ENCODE measurements at regions not wholly inside any gene's neighbourhood (a gene's known extent, or its start where the extent isn't known, plus 50 kb on each side); places are given as distances from the start of the nearest gene placed in this dataset.

DNA sequence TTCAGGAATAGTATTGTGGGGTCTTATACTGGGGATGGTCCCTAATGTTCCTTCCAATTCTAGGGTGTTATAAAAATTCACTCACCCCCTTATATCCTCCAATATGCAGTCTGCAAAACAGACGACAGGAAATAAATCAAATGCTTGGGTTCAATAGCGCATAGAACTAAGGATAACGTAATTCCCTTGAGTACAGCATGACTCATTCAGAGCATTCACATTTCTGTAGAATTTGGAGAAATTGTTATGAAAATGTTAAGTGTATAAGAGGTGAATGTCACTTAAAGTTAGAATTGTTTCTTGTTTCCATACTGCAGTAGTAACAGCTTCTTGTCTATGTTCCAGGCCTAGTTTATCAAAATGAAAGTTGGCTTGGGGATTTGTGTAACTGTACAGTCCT lies 271.4 kb downstream of the RPS29 start:
- no peak for ATAC-seq (ENCODE audit: low FRiP score)
- H3K4me3 ChIP-seq (ENCODE audit: low read length in 2 of 2) = no peak overlapping the region
- DNase-seq = no peak
- intact Hi-C loops (cut with DNase I) = no loop called here
- WGBS, 2 donors = 20 to 25% methylated on average over 3 of the region's 3 CpGs
- H3K27me3 ChIP-seq (ENCODE audit: control insufficient read depth in 1 of 2, insufficient read depth in 2 of 2, low read length in 1 of 2) = no peaks in the 10 kb centered on the region
- no peaks in the 10 kb centered on the region for H3K36me3 ChIP-seq (ENCODE audit: control insufficient read depth in 1 of 2, insufficient read depth in 2 of 2, low read length in 1 of 2)
- peaks cover 1% of the 10 kb centered on the region for H3K9me3 ChIP-seq (ENCODE audit: control insufficient read depth, low read length)
- H3K27ac ChIP-seq (ENCODE audit: low read depth in 1 of 2, low read length in 2 of 2) = no peak overlapping the region
- H3K4me1 ChIP-seq (ENCODE audit: control insufficient read depth in 1 of 2, insufficient read depth in 2 of 2, low read length in 2 of 2) = no peaks in the 10 kb centered on the region

DNA sequence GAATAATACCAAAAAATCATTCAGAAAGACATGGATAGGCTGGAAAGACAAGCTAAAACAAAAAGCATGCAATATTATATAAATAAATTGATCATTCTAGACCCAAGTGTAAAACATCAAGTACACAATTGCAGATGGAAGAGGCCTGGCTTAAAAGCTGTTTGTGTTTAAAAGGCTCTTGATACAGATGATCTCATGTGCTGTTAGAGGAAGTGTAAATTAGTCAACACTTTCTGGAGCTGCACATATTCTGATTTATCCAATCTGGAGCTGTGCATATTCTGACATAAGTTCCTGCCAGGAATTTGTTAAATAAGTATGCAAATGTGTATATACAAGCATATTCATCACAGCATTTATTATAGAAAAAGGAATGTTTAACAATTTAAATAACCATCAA lies 273.1 kb downstream of the RPS29 start:
- H3K9me3 ChIP-seq (ENCODE audit: control insufficient read depth, low read length) = peaks cover 3% of the 10 kb centered on the region
- no peak for ATAC-seq (ENCODE audit: low FRiP score)
- no peaks in the 10 kb centered on the region for H3K27me3 ChIP-seq (ENCODE audit: control insufficient read depth in 1 of 2, insufficient read depth in 2 of 2, low read length in 1 of 2)

DNA sequence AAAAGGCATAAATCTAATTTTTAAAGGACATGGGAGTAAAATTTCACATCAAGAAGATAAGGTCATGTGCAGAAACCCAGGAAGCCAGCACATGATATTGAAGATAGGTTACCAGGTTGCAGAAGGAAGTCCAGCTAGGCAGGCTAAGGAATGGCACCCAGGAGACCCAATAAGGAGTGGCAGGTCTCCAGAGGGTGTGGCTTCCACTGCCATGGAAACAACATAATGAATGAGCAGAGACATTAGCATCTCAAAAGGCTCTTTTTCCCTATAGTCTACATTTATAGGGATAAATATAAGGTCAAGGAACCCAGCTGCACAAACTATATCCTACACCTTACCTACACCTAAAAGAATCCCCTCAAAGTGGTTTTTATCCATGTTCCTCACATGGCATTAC lies 275.9 kb downstream of the RPS29 start:
- intact Hi-C loops (cut with DNase I) = no loop called here
- no peak for ATAC-seq (ENCODE audit: low FRiP score)

More for the DNA sequence above, 273.1 kb downstream of the RPS29 start:
- H3K4me1 ChIP-seq (ENCODE audit: control insufficient read depth in 1 of 2, insufficient read depth in 2 of 2, low read length in 2 of 2) = no peaks in the 10 kb centered on the region
- no peak overlapping the region for H3K4me3 ChIP-seq (ENCODE audit: low read length in 2 of 2)
- no peak overlapping the region for H3K27ac ChIP-seq (ENCODE audit: low read depth in 1 of 2, low read length in 2 of 2)
- no peak for DNase-seq
- intact Hi-C loops (cut with DNase I) = no loop called here
- H3K36me3 ChIP-seq (ENCODE audit: control insufficient read depth in 1 of 2, insufficient read depth in 2 of 2, low read length in 1 of 2) = no peaks in the 10 kb centered on the region

DNA sequence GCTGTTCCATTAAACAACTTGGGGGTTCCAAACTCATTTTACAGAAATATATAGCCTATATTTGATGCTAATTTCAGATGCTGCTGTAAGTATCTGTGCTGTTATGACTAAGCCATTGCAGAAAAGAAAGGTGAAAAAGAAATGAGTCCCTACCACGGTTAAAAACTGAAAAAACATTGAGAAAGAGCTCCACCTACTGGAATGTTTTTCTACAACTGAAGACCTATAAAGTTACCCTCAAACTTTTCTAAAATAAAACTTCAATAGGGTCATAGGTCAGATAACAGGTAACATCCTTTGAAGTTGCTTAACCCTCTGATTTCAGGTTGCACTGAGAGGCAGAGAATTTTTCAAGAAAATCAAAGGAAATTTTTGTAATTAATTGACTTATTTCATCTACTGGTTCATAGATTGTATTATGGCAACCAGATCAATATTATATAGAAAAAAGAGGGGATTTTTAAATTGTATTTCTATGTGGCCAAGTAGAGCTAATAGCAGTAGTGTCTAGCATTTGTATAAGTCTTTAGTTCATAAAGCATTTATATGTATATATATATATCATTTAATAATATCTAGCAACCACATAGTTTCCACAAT lies 279.9 kb downstream of the RPS29 start:
- peaks cover 3% of the 10 kb centered on the region for H3K9me3 ChIP-seq (ENCODE audit: control insufficient read depth, low read length)
- H3K36me3 ChIP-seq (ENCODE audit: control insufficient read depth in 1 of 2, insufficient read depth in 2 of 2, low read length in 1 of 2) = no peaks in the 10 kb centered on the region
- DNase-seq = no peak
- no peaks in the 10 kb centered on the region for H3K4me1 ChIP-seq (ENCODE audit: control insufficient read depth in 1 of 2, insufficient read depth in 2 of 2, low read length in 2 of 2)
- peaks cover 0 to 1% of the 10 kb centered on the region in 2 donors for H3K27me3 ChIP-seq (ENCODE audit: control insufficient read depth in 1 of 2, insufficient read depth in 2 of 2, low read length in 1 of 2)
- intact Hi-C loops (cut with DNase I) = no loop called here
- ATAC-seq (ENCODE audit: low FRiP score) = no peak
- 0% methylated on average over 1 of the region's 1 CpG for WGBS, 2 donors
- no peak overlapping the region for H3K4me3 ChIP-seq (ENCODE audit: low read length in 2 of 2)
- no peak overlapping the region for H3K27ac ChIP-seq (ENCODE audit: low read depth in 1 of 2, low read length in 2 of 2)

More for the DNA sequence above, 275.9 kb downstream of the RPS29 start:
- Histone ChIP-seq H3K4me1 (ENCODE audit: control insufficient read depth in 1 of 2, insufficient read depth in 2 of 2, low read length in 2 of 2) (no peaks in the 10 kb centered on the region), H3K9me3 (ENCODE audit: control insufficient read depth, low read length) (peaks cover 3% of the 10 kb centered on the region), H3K36me3 (ENCODE audit: control insufficient read depth in 1 of 2, insufficient read depth in 2 of 2, low read length in 1 of 2) (no peaks in the 10 kb centered on the region), H3K27ac (ENCODE audit: low read depth in 1 of 2, low read length in 2 of 2) (no peak overlapping the region), H3K4me3 (ENCODE audit: low read length in 2 of 2) (no peak overlapping the region), H3K27me3 (ENCODE audit: control insufficient read depth in 1 of 2, insufficient read depth in 2 of 2, low read length in 1 of 2) (no peaks in the 10 kb centered on the region)
- DNase-seq = no peak

DNA sequence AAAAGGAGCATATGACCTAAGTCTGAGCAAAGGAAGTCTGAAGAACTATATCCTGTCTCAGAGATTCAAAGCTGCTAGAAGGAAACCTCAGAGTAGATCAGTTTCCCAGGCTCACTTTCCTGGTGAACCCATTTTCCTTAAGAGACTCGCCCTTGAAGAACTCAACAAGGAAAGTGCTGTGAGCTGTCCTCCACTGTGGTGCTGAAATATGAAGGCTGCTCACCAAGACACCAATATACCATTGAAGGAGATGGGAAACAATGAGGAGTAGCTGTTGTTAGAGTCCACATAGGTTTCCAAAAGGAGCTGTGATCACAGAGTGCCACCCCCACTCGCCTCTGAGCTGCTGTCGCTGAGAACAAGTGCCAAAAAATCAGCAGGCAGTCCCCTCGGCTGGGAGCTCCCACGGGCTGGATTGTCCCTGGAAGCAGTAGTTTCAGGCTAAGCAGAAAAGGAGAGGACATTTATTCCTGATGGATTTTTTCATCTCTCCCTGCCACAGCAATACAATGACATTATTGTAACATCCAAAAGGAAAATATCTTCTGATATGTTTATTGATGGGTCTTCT lies 282.1 kb downstream of the RPS29 start:
- Histone ChIP-seq H3K4me3 (ENCODE audit: low read length in 2 of 2) (no peak overlapping the region), H3K27me3 (ENCODE audit: control insufficient read depth in 1 of 2, insufficient read depth in 2 of 2, low read length in 1 of 2) (peaks cover 0 to 1% of the 10 kb centered on the region in 2 donors), H3K27ac (ENCODE audit: low read depth in 1 of 2, low read length in 2 of 2) (no peak overlapping the region), H3K4me1 (ENCODE audit: control insufficient read depth in 1 of 2, insufficient read depth in 2 of 2, low read length in 2 of 2) (no peaks in the 10 kb centered on the region), H3K9me3 (ENCODE audit: control insufficient read depth, low read length) (no peaks in the 10 kb centered on the region), H3K36me3 (ENCODE audit: control insufficient read depth in 1 of 2, insufficient read depth in 2 of 2, low read length in 1 of 2) (no peaks in the 10 kb centered on the region)
- ATAC-seq (ENCODE audit: low FRiP score) (no peak), DNase-seq (no peak)
- intact Hi-C loops (cut with DNase I) = no loop called here
- 11 to 14% methylated on average over 5 of the region's 5 CpGs for WGBS, 2 donors

DNA sequence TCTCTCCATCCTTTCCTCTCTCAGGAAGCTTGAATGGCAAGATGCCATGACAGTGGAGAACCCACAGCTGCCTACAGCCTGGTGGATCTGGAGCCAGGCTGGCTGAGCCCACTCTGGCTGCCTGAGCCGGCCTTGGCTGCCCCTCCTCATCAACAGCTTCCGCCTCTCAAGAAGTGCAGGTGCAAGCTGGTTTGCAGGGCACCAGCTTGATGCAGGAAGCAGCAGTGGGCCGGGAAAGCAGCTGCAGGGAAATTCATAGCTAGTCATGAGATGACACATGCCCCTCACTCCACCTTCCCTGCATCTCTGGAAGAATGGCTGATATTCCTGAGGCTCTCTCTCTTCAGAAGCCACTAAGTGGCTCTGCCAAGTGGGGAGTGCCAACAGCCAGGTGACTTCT lies 289.1 kb downstream of the RPS29 start:
- intact Hi-C loops (cut with DNase I) = no loop called here
- 75 to 81% methylated on average over 3 of the region's 3 CpGs for WGBS, 2 donors
- no peak for DNase-seq

DNA sequence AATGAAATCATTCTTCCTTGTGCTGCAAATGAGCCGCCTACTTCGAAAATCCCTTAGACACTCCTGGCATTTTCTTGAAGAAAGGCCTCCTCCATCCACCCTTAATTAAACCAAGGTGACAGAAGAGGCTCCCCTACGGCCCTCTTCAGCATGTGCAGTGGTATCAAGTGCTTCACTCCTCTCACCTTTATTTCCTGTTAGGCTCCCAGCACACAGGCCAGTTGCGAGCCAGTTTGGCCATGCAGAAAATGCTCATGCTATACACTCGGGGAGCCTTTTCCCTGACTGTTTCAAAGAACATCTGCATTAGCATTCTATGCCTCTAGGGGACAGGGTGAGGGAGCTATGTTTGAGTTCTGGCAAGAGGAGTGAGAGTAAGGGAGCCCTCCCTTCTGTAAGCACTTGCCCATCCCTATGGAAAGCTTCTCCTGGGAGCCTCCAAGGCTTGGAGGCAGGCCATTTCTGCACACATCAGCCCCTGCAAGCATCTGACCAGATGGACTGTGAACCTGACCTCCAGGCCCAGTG lies 291.5 kb downstream of the RPS29 start:
- no peak overlapping the region for H3K27ac ChIP-seq (ENCODE audit: low read depth in 1 of 2, low read length in 2 of 2)
- intact Hi-C loops (cut with DNase I) = no loop called here
- H3K4me3 ChIP-seq (ENCODE audit: low read length in 2 of 2) = no peak overlapping the region
- DNase-seq (no peak), ATAC-seq (ENCODE audit: low FRiP score) (no peak)
- 56 to 58% methylated on average over 5 of the region's 5 CpGs for WGBS, 2 donors
- no peaks in the 10 kb centered on the region for H3K36me3 ChIP-seq (ENCODE audit: control insufficient read depth in 1 of 2, insufficient read depth in 2 of 2, low read length in 1 of 2)
- no peaks in the 10 kb centered on the region for H3K4me1 ChIP-seq (ENCODE audit: control insufficient read depth in 1 of 2, insufficient read depth in 2 of 2, low read length in 2 of 2)
- H3K27me3 ChIP-seq (ENCODE audit: control insufficient read depth in 1 of 2, insufficient read depth in 2 of 2, low read length in 1 of 2) = peaks cover 0 to 1% of the 10 kb centered on the region in 2 donors
- H3K9me3 ChIP-seq (ENCODE audit: control insufficient read depth, low read length) = peaks cover 2% of the 10 kb centered on the region

More for the DNA sequence above, 289.1 kb downstream of the RPS29 start:
- H3K36me3 ChIP-seq (ENCODE audit: control insufficient read depth in 1 of 2, insufficient read depth in 2 of 2, low read length in 1 of 2) = no peaks in the 10 kb centered on the region
- no peaks in the 10 kb centered on the region for H3K4me1 ChIP-seq (ENCODE audit: control insufficient read depth in 1 of 2, insufficient read depth in 2 of 2, low read length in 2 of 2)
- no peak overlapping the region for H3K27ac ChIP-seq (ENCODE audit: low read depth in 1 of 2, low read length in 2 of 2)
- no peak for ATAC-seq (ENCODE audit: low FRiP score)
- H3K4me3 ChIP-seq (ENCODE audit: low read length in 2 of 2) = no peak overlapping the region
- H3K9me3 ChIP-seq (ENCODE audit: control insufficient read depth, low read length) = peaks cover 2% of the 10 kb centered on the region
- H3K27me3 ChIP-seq (ENCODE audit: control insufficient read depth in 1 of 2, insufficient read depth in 2 of 2, low read length in 1 of 2) = peaks cover 0 to 1% of the 10 kb centered on the region in 2 donors

DNA sequence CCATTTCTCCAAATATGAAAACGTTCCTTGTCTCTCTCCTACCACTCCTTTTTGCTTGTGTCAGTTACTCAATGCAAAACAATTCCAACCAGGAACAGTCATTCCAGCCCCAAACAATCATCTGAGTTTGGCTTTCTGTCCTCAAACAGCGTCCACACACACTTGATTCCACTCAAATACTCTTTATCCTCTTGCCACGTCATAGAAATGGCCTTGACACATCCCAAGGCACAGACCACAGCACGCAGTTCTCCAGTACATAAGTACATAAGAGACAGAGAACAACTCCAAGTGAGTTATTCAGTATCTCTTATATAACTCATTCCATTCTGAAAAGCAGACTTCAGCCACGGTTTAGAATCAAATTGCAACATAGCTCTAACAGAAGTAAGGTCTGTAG lies 299.2 kb downstream of the RPS29 start:
- intact Hi-C loops (cut with DNase I) = no loop called here
- 51 to 54% methylated on average over 5 of the region's 5 CpGs for WGBS, 2 donors

DNA sequence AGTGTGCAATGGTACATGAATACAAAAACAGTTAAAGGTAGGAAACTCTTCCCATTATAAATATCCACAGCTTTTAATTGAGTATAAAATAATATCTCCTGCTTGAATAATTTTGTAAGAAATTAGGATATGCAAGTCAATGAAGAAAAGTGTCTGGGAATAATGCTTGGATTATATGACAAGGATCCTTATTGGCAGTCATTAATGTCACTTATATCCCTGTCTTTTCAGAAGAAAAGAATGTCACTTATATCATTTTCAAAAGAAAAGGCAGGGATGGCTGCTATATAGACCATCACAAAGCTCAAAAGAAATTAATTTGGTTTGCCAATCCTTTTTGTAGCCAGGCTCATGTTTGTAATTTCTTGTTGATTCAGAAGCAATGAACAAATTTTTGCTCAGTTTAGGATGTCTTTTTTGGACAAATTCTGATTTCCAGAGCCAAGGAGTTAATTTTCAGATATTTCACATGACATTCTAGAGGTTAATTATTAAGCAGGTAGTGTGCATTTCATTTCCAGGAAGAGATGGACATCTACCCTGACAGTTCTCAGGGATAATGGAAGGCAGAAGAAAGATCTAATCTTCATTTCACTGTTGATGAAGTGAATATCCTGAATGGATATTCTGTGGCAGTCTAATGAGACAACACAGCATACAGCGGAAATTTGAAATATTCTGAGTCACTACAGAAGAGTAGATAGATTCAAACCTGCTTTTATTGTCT lies 299.8 kb downstream of the RPS29 start:
- WGBS, 2 donors = 74 to 92% methylated on average over 1 of the region's 1 CpG
- no peaks in the 10 kb centered on the region for H3K4me1 ChIP-seq (ENCODE audit: control insufficient read depth in 1 of 2, insufficient read depth in 2 of 2, low read length in 2 of 2)

More for the DNA sequence above, 299.2 kb downstream of the RPS29 start:
- ATAC-seq (ENCODE audit: low FRiP score) (no peak), DNase-seq (no peak)
- Histone ChIP-seq H3K9me3 (ENCODE audit: control insufficient read depth, low read length) (no peaks in the 10 kb centered on the region), H3K27ac (ENCODE audit: low read depth in 1 of 2, low read length in 2 of 2) (no peak overlapping the region), H3K27me3 (ENCODE audit: control insufficient read depth in 1 of 2, insufficient read depth in 2 of 2, low read length in 1 of 2) (no peaks in the 10 kb centered on the region), H3K4me1 (ENCODE audit: control insufficient read depth in 1 of 2, insufficient read depth in 2 of 2, low read length in 2 of 2) (no peaks in the 10 kb centered on the region), H3K36me3 (ENCODE audit: control insufficient read depth in 1 of 2, insufficient read depth in 2 of 2, low read length in 1 of 2) (no peaks in the 10 kb centered on the region), H3K4me3 (ENCODE audit: low read length in 2 of 2) (no peak overlapping the region)

More for the DNA sequence above, 299.8 kb downstream of the RPS29 start:
- Histone ChIP-seq H3K36me3 (ENCODE audit: control insufficient read depth in 1 of 2, insufficient read depth in 2 of 2, low read length in 1 of 2) (no peaks in the 10 kb centered on the region), H3K9me3 (ENCODE audit: control insufficient read depth, low read length) (no peaks in the 10 kb centered on the region), H3K27me3 (ENCODE audit: control insufficient read depth in 1 of 2, insufficient read depth in 2 of 2, low read length in 1 of 2) (no peaks in the 10 kb centered on the region), H3K4me3 (ENCODE audit: low read length in 2 of 2) (no peak overlapping the region), H3K27ac (ENCODE audit: low read depth in 1 of 2, low read length in 2 of 2) (no peak overlapping the region)
- intact Hi-C loops (cut with DNase I) = no loop called here
- ATAC-seq (ENCODE audit: low FRiP score) (no peak), DNase-seq (no peak)
